PFSK-1 (cell line): ENCODE measurements at regions not wholly inside any gene's neighbourhood (a gene's known extent, or its start where the extent isn't known, plus 50 kb on each side); places are given as distances from the start of the nearest gene placed in this dataset.

Source experiments
- POLR2AphosphoS5 ChIP-seq: IDR thresholded peaks from 2 replicates; pipeline ENCODE4 v1.6.1; 2012; ENCODE audit warnings: low read depth, mild to moderate bottlenecking, control low read depth, low read length, moderate library complexity
- TAF1 ChIP-seq: IDR thresholded peaks from 2 replicates; pipeline ENCODE4 v1.6.1; 2012; ENCODE audit warnings: low read length, control low read depth, borderline replicate concordance; ENCODE audit not compliant: insufficient read depth

- TF ChIP-seq POLR2AphosphoS5 (no peak), TAF1 (no peak)
These were observed 375.1 kb downstream of the IPO8 start for GRCh38 chr12:30320561-30320960.
